HG02981 (cell line): ENCODE measurements at regions not wholly inside any gene's neighbourhood (a gene's known extent, or its start where the extent isn't known, plus 50 kb on each side); places are given as distances from the start of the nearest gene placed in this dataset.
"Not testable (repeated sequence)": the region's sequence is repeated elsewhere in the genome, so short reads cannot be mapped to it uniquely, and the experiment has no call there.

Source experiments
- ATAC-seq: cut with Tn5 transposase; IDR thresholded peaks from one replicate; pipeline ENCODE4 v1.9.1; 2021; ENCODE audit warnings: mild to moderate bottlenecking, moderate library complexity; ENCODE audit not compliant: unreplicated experiment

DNA sequence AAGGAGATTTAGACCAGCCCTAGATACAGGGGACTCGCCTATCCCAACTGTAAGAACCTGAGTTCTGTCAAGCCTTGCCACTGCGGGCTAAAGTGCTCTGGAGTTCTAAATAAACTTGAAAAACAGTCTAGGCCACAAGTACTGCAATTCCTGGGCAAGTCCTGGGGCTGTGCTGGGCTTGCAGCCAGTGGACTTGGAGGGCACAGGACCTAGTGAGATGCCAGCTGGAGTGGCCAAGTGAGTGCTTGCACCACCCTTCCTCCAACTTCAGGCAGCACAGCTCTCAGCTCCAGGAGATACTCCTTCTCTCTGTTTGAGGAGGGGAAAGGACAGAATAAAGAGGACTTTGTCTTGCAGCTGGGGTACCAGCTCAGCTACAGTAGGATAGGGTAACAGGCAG, 307.6 kb upstream of the FBXO33 start:
- ATAC-seq, result no peak

DNA sequence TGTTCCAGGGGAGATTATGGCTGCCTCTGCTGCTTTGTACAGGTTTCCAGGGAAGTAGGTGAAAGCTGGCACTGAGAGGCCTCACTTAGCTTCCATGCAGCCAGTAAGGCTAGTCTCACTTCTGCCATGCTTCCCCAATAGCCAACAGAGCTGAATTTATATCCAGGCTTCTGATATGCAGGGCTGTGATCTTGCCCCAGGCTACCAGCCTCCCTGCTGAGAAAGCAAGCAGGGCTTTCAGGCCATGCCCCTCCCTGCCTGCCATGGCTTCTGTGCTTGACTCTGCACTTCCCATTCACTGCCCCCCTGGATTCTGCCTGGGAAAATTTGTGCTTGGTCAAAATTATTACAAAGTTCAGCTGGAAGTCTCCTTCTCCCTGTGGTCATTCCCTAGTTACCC, 302.1 kb upstream of the FBXO33 start:
- no peak for ATAC-seq

DNA sequence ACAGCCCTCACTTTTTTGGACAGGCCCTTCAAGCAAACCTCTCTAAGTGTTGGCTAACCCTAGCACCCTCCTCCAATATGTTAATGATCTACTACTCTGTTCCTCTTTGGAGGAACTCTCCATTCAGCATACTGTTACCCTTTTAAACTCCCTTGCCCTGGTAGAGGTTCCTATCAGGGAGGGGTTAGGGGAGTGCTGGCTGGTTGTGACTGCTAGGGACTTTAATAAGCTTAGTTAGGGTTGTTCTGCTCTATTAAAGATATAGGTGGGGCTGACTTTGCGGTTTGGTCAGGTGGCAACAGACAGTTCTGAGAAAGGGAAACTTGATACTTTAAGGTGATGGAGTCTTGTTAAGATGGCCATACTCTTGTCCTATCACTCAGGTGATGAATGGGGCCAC, 301.5 kb upstream of the FBXO33 start:
- peak; percentile 57 for ATAC-seq

DNA sequence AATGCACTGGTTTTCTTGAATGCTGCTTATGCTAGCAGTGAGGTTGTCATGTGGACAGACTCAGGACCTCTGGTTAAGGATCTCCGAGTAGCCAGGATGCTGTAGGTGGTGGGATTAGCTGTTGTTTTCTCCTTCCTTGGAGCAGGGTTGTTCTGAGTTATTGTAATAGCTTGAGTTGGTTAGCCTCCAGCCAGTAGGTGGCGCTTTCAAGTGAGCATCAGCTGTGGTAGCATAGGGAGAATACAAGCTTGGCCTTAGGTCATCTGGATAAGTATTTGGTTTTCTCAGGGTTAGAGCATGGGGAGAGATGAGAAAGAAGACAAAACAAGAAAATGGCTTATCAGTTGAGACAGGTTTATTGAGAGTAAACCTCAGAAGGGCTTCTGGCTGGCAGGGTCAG, 299.7 kb upstream of the FBXO33 start:
- ATAC-seq, result no peak

DNA sequence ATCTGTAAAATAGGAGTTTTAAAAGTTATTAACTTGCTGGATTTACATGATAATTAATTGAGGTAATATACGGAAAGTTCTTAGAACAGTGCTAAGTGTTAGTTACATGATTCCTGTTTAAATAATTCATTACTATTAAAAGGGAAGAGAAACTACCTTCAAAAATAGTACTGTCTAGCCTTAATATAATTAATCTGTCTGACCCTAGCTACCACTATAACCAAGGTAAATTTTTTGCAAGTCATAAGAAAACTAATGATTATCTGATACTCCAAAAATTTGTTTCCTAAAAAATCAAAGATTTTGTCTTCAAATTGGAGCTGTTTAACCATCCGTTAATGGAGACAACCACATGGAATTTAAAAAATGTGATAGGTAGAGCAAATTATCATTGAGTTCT, 294.3 kb upstream of the FBXO33 start:
- no peak for ATAC-seq

DNA sequence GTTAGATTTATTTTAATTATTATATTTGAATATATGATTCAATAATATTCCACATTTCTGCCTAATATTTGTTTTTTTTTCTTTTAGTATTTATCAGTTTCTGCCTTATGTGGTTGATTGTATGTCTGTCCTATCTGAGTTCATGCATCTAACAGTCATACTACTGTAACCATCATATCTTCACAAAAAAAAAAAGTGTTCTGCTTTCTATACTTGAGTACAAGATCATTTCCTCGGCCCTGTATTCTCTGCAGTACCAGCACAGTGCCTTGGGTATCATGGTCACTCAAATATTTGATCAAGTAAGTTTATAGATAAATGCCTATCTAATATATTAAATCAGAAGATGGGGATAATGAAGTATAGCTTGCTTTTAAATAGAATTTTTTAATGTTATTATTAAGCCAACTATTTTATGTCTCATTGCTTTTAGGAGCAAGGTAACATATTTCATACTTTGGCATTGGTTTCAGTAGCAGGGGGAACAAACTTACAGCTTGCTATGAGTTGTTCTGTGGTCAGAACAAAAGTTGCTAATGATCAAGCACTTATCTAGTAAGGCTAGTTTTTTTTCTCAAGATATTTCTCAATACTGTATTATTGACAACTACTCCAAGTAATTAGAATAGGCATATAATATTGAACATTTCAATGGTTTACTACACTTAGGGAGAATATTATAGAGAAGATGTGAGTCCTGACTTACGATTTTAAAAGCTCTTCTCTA, 290.5 kb upstream of the FBXO33 start:
- ATAC-seq, result no peak

DNA sequence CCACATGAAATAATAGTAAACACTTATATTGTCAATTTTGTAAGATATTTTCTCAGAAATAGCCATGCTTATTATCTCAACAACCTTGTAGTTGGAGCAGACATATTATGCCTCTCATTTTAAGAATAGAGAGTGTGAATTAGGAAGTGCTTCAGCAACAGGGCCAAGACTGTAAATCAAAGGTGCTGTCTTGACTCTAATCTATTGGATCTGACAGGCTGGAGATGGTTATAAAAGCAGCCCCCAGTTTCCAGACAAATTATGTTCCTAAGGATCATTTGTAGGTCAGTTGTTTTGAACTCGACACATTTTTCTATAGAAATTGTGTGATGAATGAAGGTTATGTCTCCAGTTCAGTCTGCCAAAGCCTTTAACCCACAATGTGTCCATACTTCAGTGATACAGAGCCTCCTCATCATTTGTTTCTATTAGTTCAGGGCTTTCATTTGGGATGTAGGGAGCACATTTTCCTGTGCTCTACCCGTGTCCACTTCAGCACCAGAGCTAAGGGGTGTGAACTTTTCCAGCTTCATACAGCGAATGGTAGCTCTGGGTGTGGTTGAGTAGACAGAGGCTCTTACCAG, 284.8 kb upstream of the FBXO33 start:
- ATAC-seq, result no peak

DNA sequence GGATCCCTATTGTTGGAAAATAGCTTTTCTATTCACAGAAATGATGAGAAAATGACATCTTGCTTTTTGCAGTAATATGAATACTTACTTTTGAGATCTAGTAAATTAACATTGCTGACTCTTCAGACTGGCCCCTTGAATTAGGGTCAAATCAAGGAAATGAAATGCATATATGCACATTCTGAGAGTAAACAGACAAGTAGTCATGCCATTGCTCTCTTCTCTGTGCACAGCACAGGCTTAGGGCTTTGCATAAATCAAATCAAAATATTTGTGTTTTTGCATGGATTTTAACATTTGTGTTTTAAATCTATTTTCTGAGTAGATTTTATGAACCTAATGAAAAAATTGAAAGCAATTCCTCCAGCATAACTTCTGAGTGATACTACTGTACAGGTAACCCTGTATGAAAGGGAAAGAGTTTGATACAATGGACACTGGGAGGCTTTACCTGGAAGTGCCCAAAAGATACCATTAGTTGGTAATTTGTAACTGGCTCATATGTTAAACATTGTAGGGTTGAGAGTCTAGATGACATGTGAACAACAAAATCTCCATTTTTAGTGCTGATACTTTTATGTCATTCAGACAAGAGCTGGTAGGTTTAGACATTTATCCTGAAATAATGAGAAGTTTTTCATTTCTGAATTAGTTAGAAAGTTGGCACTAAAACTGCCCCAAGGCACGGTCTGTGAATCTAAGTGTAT, 280.2 kb upstream of the FBXO33 start:
- no peak for ATAC-seq

DNA sequence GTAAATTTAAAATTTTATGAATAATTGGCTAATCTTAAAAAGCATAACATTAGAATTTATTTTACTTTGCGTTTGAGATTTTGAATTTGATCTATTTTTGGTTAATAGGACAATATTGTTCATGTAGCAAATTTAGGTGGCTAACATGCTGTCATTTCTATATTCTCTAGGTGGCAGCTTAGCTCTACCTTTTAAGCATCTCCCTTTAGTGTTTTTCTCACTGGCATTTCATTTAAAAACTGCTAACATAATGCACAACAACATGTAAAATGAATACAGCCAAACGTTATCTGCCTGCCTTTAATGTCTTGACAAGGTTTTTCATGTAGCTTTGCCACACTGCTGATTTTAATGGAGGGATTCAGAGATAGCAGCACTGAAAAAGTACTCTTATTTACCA, 272.4 kb upstream of the FBXO33 start:
- ATAC-seq, result no peak

DNA sequence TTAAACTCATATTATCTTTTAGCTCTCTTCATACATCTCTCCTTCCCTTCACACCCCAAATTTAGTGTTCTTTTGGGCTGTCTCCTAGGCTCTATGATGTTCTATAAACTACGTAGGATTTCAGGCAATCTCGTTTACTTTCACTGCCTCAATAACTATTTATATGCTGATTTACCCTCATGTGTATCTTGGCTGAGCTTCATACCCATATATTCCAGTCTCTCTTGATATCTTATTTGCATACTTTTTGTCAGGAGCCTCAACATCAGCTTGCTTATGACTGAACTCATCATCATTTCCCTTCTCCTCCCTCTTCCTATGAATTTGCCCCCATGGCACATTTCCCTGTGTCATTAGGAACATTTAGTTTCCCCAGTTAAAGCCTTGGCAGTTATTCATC, 262.1 kb upstream of the FBXO33 start:
- no peak for ATAC-seq

DNA sequence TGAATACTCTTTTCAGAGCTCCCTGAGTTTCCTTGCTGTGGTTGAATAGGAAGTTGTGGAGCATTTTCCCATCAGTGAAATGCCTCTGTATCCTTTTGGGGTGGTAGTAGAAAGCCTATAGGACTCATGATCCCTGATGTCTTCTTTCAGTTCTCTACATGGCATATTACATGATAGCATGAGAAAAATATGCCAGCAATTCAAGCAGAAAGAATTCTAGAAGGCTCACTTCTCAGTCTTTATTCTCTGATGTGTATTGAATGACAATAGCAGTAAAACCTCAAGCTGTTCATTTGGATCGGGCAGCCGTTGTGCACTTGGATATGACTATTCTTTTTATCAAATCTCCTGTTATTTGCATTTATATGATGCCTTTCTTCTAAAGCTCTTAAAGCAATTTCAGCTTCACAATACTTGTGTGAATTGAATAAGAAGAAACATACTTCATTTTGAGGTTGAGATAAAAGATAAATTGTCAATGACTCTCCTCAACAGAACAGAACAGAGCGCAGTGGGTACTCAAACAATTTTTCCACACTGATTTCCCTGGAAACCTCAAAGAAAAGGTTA, 251.5 kb upstream of the FBXO33 start:
- no peak for ATAC-seq

DNA sequence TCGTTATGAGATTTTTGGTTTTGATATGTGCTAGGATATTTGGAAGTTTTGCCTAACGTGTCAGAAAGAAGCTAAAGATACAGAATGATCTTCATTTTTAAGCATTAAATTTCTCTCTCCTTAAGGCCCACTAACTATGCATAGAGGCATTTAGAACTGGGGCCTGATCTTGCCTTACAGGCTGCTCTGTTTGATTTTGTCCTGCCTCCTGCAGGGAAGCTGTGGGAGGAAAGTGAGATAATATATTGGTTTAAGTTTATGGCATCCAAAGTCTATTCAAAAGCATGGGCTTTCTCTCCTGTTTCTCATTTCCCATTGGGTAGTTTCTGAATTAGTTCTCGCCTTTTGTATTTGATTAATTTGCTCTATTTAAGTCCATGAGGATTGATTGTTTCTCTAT, 250.3 kb upstream of the FBXO33 start:
- ATAC-seq, result no peak

DNA sequence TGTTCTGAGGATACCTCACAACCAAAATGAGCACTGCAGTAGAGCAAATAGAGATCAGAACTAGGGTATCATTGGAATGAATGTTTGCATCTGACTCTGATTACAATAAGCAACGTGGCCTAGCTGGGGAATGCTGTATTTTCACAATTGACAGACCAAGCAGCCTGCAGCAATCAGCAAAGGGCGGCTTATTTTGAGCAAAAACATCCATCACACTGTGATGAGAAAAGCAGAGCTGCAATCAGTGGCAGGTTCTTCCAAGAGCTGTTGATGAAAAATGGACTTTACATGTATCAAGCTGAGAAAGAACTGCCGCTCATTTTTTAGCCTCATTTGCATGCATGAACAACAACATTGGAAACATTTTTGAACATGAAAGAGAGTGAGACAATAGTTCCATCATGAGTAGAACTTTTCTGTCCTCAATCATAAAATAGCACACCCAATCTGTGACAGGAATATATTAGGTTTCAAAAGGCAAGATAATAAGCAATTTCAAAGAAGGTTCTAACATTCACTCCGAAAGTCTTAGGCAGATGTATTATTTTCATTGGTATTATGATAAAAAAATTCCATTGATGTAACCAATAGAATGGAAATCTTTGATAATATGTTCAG, 249.7 kb upstream of the FBXO33 start:
- ATAC-seq, result no peak

DNA sequence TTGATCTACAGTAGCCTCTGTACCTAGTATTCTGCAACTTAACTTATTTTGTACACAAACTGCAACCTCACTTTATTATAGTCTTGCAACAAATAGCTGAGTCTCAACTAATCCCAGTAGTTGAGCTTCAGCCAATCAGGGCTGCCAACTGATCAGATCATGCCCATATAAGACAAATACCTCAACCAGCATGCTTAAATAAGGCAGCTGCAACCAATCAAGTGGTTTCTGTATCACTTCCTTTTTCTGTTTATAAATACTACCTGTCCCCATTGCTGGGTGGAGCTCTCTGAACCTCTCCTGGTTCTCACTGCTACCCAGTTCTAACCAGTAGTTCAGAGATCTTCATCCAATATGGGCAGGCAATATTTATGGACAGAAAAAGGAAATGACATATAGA, 248.5 kb upstream of the FBXO33 start:
- peak; percentile 87 for ATAC-seq

DNA sequence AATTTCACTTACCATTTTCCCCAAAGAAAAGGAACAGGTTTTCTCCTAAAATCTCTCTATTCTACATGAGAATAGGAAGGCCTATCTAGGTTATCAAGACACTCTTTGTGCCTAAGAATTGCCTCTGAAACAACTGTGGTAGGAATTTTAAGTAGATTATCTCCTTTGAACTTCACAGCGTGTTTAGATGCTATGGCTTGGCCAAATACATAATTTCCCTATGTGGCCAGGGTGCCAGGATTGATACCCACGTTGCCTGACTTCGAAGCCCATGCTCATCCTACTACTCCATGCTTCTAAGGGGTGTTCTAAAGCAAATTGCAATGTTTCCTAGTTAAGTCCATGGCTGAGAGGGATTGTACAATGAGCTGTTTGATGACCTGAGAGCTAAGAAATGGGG, 241.5 kb upstream of the FBXO33 start:
- ATAC-seq, result no peak

DNA sequence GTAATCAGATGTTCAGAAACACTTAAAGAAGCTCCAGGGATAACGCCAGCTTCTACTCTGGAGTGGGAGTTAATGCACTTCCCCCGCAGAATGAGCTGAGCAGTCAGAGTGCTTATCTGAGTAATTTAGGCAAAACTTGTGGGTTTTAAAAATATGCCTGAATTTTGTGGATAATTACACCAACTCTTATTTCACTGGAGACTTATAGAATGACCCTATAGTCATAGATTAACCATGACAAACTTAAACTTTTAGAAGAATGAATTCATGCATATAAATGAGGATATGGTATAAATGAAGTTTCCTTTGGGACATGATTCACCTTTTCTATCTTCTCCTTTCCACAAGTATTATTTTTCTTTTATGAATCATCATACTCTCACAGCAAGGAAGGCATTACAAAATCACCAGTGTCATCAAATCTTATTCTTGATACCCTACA, 241.1 kb upstream of the FBXO33 start:
- ATAC-seq, result no peak

DNA sequence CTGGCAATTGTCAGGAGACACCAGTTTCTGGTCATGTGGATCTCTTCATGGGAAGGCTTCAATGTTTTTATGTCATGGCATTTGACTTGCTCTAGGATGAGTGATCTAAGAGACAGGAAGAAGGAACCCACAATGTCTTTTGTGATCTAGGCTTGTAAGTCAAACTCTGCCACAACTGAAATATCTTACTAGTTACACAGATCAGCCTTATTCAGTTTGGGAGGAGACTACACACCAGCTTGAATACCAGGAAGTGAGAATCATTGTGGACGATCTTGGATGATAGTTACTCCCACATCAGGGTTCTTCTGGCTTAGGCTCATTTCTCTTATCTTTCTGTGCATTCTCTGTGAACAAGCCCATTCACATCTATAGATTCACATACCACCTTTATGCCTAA, 236.2 kb upstream of the FBXO33 start:
- no peak for ATAC-seq

DNA sequence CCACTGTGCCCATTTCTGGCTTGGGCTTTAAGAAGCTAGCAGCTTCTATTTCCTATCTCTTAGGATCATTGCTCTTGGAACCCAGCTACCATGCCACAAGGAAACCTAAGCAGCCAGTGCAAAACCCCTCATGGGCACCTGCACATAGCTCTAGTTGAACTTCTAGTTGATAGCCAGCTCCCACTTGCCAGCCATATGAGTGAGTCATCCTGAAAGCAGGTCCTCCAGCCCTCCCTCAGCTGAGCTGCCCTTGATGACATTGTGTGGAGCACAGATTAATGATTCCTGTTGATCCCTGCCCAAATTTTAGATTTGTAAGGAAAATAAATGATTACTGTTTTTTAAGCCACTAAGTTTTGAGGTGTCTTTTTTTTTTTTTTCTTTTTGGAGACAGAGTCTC, 234.2 kb upstream of the FBXO33 start:
- ATAC-seq, result no peak

DNA sequence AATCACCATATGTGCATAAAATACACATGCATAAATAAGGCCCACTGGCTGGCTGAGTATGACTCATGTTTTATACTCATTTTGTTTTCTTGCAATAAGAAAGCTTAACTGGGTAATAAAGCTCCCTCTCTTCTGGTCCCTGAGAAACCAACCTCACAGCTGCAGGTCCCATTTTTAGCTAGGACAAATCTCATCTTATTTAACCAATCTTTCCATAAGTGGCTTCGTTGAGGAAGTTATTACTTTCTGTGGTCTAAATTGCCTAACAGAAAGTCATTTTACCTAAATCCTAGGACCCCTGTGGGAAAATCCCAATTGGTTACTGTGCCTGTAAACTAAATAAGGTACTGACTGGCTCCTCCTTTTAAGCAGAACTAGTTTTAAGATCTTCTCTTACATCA, 232.8 kb upstream of the FBXO33 start:
- no peak for ATAC-seq

DNA sequence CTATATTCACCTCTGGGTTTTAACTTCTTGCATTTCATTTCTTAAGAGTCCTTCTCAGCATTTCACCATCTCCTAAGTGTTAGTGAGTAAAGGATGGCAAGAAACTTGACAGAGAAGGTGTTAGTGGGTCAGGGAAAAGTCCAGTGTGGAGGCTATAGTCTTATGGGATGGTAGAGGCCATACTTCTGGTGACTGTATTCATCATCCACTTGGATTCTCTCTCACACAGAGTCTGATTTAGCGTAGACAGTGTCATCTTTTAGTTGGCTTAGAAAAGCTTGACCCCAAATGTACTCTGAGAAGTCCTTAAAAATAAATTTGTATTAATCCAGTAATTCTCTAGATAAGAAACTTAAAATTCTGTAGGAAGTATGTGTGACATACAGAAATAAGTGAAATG, 232.4 kb upstream of the FBXO33 start:
- no peak for ATAC-seq

DNA sequence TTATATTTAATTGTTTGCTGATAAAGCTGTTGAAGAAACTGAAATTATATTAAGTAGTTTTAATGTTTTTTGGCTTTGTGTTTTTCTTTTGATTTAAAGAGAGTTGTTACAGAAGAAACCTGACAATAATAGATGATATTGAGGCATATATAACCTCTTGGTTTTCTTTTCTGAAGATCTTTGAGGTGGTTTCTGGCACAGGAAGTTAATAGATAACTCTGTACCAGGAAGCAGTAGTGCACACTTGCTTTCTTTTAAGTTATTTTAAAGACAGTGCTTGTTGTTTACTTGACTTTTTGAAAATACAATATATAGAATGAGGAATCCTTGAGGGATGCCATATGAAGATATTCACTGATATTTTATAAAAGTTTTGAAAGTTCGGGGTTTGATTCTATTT, 209.0 kb upstream of the FBXO33 start:
- peak; percentile 75 for ATAC-seq

DNA sequence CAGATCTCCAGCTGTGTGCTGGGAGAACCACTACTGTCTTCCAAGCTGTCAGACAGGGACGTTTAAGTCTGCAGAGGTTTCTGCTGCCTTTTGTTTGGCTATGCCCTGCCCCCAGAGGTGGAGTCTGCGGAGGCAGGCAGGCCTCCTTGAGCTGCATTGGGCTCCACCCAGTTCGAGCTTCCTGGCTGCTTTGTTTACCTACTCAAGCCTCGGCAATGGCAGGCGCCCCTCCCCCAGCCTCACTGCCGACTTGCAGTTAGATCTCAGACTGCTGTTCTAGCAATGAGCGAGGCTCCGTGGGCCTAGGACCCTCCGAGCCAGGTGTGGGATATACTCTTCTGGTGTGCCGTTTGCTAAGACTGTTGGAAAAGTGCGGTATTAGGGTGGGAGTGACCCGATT, 206.8 kb upstream of the FBXO33 start:
- not testable (repeated sequence) for ATAC-seq
